ENCODE measurements at regions not wholly inside any gene's neighbourhood (a gene's known extent, or its start where the extent isn't known, plus 50 kb on each side); places are given as distances from the start of the nearest gene placed in this dataset.
A peak's percentile ranks its signal among the peaks of the same experiment; 100 is the strongest.

DNA sequence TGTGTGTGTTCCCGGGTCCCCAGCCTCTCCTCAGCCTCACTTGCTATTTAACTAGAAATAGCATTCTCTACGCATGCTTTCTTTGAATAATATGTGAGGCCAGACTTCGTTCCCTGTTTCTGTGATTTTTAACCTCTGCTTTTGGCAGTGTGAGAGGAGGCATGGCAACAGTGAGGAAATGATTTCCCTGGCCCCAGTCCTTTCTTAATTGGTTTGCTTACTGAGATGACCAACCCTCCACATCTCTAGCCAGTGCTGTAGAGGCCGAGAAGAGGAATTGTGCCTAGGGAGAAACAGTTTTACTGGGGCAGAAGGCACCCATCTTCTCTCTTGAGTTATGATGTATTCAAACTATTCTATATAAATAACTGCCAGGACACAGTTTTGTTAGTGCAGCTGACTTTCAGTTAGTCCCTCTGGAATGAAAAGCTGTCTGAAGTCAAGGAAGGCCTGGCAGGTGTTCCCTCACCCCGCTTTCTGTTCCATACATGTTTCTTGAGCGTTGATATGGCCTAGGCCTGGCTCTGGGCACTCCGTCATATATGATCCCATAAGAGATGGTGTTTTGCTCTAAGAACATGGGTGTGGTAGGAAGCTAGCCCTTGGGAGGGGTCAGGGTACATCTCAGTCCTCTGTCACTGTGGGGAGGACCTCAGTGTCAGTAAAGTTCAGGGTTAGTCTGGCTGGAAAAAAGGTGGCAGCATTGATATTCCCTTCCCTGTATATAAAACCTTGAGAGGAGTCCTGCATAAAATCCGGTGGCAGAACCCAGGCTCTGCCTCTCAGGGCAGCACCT, 73.7 kb upstream of the NPAS1 start:
- DNase-seq, result no peak

DNA sequence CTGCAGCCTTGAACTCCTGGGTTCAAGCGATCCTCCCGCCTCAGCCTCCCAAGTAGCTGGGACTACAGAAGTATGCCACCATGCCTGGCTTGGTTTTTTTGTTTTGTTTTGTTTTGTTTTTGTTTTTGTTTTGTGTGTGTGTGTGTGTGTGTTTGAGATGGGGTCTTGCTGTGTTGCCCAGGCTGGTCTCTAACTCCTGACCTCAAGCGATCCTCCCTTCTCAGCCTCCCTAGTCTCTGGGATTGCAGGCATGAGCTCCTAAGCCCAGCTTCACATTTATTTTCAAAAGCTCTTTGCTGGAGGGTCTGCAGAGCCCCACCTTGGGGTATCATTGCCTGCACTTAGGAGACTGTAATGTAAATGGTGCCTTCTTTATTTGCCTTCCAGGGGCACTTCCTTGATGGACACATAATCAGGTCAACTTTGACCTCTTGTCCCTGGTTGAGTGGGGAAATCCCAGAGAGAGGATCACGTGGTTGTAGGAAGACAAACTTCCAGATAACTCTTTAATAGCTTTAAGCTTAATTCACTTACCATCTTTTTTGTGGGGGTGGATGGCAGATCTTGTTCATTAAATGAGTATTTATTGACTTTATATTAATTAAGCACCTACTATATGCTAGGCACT, 72.9 kb upstream of the NPAS1 start:
- no peak for DNase-seq

DNA sequence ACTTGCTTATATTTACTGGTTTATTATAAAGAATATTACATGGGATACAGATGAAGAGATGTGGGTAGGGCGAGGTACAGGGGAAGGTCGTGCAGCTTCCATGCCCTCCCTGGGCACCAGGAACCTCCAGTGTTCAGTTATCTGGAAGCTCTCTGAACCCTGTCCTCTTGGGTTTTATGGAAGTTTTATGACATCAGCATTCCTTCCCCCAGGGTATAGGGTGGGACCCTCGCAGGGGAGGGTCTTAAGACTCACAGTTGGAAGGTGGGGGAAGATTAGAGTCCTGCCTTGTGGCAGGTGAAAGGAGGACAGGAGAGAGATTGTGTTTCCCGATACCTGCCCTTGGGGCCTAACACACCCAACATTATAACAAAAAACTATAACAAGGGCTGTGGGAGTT, 71.8 kb upstream of the NPAS1 start:
- DNase-seq, result no peak

DNA sequence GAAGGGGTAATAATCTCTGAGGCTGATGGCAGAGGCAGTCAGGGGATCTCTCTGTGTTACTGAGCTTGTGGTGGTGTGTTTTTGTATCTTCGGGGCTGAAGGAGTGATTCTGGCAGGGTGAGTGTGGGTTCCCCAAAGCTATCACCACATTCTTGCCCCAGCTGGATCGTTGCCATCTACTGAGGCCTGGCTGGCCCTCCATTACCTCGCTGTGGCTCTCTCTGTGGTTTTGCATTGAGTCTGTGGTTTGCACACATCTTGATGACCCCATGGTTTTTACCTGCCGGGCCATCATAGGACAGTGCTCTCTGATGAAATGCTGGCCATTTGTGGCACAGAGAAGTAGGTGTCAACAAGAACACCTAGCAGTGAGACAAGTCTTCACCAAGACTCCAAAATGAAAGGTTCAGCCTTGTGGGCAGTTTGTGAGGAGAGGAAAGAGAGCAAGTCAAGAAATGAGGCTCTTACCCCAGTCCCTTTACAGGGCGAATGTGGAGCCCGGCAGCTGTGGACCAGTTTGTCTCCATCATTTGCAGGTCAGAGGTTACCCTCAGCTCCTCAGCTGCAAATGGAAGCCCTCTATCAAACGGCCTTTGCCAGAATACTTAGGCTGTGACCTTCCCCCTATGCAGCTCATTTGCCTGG, 69.0 kb upstream of the NPAS1 start:
- DNase-seq, result peak in 1 of 5 experiments; percentile 48

DNA sequence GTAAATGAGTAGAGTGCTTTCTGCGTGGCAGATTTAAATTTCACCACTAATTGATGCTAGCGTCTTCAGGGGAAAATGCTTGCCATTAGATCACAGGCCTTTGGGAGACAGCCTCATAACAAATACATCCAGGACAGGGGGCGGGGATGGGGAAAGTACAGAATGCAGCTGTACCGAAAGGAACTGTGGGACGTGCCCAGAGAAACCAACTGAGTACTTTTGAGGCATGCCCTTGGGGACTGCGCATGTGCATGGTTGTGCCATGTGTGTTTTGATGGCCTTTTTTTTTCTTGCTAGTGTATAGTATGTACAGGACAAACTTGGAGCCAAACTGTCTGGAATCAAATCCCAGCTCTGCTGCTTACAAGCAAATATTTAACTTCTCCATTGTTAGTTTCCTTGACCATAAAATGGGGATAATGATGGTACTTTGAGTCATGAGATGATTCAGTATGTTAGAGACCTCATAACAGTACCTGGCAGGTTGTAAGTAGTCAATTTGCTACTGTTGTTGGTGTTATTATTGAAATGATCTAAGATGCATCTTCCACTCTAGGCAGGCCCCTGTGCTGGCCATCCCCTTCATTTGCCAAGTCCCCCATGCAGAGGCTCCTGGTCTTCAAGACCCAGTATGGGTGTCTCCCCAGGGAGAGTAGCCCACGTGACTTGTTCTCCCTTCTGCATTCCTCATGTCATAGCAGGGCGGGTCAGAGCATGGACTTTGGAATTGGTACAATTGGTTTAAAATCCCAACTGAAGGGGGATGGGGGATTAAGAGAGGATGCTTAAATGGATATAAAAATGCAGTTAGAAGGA, 68.3 kb upstream of the NPAS1 start:
- peak in 2 of 5 experiments; percentile 24 to 26 for DNase-seq

DNA sequence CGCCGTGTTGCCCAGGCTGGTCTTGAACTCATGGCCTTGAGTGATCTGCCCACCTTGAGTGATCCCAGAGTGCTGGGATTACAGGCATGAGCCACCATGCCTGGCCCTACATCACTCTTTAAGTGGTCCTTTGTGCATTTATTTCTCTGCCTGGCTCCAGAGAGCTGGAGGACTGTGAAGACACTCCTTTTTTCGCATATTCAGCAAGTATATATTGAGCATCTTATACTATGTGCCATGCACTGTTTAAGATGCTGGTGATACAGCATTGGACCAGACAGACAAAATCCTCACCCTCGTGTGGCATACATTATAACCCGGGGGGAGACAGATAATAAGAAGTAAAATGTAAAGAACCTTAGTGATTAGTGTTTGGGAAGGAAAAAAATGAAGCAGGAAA, 66.8 kb upstream of the NPAS1 start:
- no peak for DNase-seq

DNA sequence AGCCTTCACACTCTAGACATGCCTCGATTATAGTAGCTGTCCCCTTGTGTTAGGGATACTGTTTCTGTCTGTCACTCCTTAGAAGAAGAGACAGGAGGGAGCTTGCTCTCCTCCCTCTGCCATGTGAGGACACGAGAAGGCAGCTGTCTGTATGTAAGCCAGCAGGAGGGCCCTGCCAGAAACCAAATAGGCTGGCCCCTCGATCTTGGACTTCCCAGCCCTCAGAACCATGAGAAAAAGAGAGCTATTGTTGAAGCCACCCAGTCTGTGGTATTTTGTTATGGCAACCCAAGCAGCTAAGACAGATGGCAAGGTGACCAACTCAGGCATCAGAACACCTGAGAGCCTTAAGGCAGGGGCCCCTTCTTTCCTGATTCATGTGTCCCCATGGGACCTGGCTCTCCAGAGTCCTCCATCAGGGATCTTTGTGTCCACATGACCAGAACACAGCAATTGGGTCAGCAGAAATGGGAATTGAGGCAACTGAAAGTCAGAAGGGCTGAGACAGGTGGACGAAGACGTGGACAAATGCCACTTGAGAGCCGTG, 65.6 kb upstream of the NPAS1 start:
- no peak for DNase-seq

DNA sequence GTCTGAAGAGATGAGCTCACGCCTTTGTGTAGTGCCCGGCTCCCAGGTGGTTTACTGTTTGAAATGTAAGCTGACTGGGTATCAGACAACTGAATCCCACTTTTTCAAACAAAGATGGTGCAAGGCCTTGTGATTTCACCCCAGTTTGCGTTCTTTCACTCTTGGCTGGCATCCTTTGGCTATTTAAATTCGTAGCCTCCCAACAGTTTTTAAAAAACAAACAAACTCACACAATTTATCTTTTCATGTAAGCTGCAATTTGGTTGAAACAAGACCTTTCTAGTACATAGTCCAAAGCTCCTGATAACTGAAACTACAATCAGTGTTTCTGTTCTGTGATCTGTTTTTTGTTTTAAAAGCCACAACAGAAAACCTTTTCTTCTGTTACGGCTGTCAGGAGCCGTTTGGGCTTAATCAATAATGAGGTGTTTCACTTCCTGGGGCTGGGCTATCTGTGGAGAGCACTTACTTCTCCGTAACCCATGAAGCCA, 65.1 kb upstream of the NPAS1 start:
- peak in 1 of 5 experiments; percentile 78 for DNase-seq

DNA sequence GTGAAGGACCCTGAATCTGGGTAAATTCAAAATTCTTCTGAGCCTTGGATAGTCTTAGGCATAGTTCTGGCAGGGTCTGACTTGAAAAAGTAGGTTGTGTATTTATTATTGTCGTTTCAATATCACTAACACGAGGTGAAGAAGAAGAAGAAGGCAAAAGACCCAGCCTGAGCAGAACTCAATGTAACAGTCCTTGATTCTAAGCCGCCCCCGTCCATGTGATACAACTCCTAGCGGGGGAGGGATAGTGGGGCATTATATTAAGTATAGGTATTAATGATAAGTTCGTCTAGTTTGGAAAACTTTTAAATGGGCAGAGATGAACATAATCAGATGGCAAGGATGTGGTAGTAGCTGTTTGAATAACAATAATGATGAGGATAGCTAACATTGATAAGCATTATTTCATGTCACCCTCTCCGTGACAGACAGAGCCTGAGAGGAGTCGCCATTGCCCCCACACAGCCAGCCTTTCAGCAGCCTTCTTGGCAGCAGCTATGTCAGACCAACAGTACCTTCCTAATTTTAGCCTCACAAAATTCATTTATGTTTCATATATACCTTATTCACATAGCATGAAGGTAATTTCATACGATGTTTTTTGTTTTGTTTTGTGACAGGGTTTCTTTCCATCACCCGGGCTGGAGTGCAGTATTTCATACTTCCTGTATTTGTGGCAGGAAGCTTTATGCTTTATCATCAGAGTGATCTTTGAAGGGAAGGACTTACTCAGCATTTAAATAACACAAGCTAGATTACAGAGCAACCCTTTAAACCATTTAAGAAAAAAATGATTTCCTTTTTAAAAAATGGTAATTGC, 64.4 kb upstream of the NPAS1 start:
- DNase-seq, result peak in 3 of 5 experiments; percentile 24 to 93 (median 56)

DNA sequence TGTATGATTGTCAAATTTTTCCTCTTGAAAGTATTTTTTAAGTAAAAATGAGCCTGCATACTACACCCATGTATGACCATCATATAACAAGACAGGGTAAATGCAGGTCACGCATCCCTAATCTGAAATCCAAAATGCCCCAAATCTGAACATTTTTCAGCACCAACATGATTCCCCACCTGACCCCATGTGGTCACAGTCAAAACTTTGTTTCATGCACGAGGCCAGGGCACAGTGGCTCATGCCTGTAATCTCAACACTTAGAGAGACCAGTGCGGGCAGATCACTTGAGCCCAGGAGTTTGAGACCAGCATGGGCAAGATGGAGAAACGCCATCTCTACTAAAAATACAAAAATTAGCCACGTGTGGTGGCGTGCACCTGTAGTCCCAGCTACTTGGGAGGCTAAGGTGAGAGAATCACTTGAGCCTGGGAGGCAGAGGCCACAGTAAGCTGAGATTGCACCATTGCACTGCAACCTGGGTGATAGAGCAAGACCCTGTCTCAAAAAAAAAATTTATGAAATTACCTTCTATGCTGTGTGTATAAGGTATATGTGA, 63.7 kb upstream of the NPAS1 start:
- peak in 1 of 5 experiments; percentile 72 for DNase-seq

DNA sequence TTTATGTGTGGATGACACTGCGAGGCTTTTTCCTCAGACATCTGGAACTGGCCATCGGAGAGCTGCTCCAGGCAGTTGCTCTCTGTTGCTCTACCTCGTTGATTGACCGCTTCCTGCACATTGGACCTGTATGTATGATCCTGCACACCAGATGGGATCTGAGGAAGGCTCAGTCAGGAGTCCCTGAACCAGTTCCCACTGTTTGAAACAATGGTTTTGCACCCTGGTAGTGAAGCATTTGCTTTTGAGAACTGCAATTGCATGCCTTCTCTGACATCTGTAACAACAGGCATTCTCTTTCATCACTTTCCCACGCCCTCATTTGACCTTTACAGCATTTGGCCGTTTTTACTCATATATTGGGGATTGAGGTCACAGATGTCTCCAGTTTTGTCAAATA, 61.1 kb upstream of the NPAS1 start:
- DNase-seq, result peak in 1 of 5 experiments; percentile 42

DNA sequence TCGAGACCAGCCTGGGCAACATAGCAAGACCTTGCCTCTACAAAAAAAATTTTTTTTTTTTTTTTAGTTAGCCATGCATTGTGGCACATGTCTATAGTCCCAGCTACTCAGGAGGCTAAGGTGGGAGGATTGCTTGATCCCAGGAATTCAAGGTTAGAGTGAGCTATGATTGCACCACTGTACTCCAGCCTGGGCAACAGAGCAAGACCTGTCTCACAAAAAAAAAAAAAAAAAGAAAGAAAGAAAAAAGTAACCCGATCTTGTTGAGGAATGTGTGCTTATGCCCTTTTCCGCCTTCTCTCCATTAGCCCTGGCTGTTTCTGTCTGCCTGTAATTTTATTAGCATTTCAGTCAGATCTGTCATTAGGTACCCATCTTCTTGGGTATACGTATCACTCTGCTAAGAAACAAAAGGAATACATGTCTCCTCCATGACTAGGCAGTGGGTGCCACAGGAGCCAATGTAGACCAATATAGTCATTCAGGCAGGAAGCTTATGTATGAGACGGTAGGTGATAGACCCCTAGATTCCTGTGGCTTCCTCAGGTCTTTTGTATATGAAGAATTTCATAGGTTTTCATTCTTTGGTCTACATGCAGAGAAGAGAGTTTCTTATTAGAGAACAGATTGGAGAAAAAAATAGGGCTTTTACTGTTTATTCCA, 59.6 kb upstream of the NPAS1 start:
- no peak for DNase-seq

DNA sequence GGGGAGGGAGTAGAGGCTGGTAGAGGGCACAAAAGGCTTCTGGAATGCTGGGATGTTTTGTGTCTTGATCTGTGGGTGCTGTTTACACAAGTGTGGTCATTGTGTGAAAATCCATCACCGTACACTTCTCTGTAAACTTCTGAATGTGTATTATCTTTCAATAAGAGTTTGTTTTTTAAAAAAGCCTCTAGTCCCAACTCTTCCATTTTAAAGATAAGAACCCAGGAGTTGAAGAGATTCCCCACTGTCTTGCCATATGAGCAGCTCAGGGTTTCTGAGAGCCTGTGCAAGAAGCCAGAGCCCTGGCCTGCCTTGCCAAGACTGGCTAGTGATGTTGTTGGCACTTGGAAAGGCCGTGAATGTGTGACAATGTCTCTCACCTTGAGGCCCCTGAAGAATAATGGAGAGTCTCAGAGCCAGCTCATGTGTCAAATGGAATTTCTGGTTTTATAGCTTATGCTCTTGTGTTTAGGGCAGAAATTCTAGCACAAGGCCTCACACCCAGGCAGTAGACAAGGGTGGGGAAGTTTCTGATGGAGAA, 57.5 kb upstream of the NPAS1 start:
- no peak for DNase-seq

DNA sequence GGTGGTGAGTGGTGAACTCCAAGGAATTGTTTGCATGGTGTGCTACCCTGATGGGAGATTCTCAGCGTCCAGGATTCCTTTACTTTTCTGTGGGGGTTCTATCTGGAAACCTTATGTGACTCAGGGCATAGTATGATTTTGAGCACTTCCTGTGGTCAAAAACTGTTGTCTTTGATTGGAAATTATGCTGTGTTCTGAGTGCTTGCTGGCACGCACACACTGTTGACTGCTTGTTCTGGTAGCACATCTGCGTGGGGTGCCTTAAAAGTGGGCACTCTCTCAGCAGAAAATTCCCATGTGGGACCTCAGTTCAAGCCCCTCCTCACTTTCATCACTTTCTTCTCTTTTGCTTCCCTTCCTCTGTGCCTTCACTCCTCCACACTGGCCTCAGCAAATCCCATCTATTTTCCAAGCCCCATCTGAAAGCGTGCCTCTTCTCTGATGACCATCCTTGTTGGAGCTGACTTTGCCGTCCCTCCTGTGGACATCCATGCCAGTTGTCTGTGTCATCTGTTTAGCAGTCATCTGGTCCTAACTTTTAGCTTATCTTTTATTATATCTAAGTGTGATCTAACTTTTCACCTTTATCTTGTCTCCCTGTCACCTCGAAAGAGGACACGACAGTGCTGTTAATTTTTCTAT, 56.4 kb upstream of the NPAS1 start:
- DNase-seq, result peak in 1 of 5 experiments; percentile 67

DNA sequence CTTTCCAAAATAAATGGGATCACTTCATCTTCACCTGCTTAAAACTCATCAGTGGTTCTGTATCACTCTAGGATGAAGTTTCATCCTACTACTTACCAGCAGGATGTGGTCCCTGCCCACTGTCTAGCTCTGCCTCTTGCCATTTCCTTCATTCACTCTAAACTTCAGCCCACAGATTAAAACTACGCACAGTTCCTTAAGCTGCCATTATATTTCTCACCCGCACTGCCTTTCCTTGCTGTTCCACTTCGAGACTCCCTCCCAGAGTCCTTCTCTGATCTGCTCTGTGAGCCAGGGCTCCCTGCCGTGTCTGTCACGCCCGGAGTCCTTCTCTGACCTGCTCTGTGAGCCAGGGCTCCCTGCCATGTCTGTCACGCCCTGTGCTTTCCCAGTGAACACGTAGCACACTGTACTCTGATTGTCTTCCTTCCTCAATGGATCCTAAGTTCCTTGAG, 52.0 kb upstream of the NPAS1 start:
- peak in 2 of 5 experiments; percentile 67 to 86 for DNase-seq

Data from T-helper 2 cell (primary cell).